Cerebellar nuclear complex (tissue), 1 donor: ENCODE measurements at regions not wholly inside any gene's neighbourhood (a gene's known extent, or its start where the extent isn't known, plus 50 kb on each side); places are given as distances from the start of the nearest gene placed in this dataset.
"Not testable (repeated sequence)": the region's sequence is repeated elsewhere in the genome, so short reads cannot be mapped to it uniquely, and the experiment has no call there.

Experiments
- DNase-seq, 2 experiments: peaks; one replicate each; lab custom pipeline; 2025; lab: John Stamatoyannopoulos, UW

- DNase-seq, result no peak
Measured at GRCh38 chr3:158026236-158026635, 80.0 kb downstream of the SHOX2 start.

GRCh38 chr3:158019897-158020296 is 86.3 kb downstream of the SHOX2 start:
- DNase-seq, result not testable (repeated sequence)

GRCh38 chr3:158018462-158018861 is 87.8 kb downstream of the SHOX2 start:
- DNase-seq, result no peak

GRCh38 chr3:158012901-158013300 is 93.3 kb downstream of the SHOX2 start:
- DNase-seq, result no peak

GRCh38 chr3:158005391-158006100 is 100.7 kb downstream of the SHOX2 start:
- no peak for DNase-seq

GRCh38 chr3:157999246-157999645 is 107.0 kb downstream of the SHOX2 start:
- DNase-seq, result no peak

GRCh38 chr3:157982359-157982758 is 123.9 kb downstream of the SHOX2 start:
- DNase-seq, result no peak

GRCh38 chr3:157981819-157982218 is 124.4 kb downstream of the SHOX2 start:
- DNase-seq, result no peak

GRCh38 chr3:157979022-157979421 is 127.2 kb downstream of the SHOX2 start:
- no peak for DNase-seq

GRCh38 chr3:157961665-157962064 is 144.6 kb downstream of the SHOX2 start:
- no peak for DNase-seq

GRCh38 chr3:157958457-157958856 is 147.8 kb downstream of the SHOX2 start:
- no peak for DNase-seq

GRCh38 chr3:157956850-157957249 is 149.4 kb downstream of the SHOX2 start:
- DNase-seq, result no peak

- DNase-seq, result no peak
Measured at GRCh38 chr3:157956176-157956575, 150.0 kb downstream of the SHOX2 start.

GRCh38 chr3:157953565-157953964 is 152.7 kb downstream of the SHOX2 start:
- DNase-seq, result no peak

GRCh38 chr3:157948605-157949383 is 157.4 kb downstream of the SHOX2 start:
- DNase-seq, result no peak

GRCh38 chr3:157939166-157939565 is 167.1 kb downstream of the SHOX2 start:
- no peak for DNase-seq

GRCh38 chr3:157938154-157938779 is 168.0 kb downstream of the SHOX2 start:
- no peak for DNase-seq

- DNase-seq, result no peak
Measured at GRCh38 chr3:157931517-157931916, 174.7 kb downstream of the SHOX2 start.

- no peak for DNase-seq
Measured at GRCh38 chr3:157930000-157930780, 176.0 kb downstream of the SHOX2 start.

GRCh38 chr3:157926822-157927221 is 179.4 kb downstream of the SHOX2 start:
- no peak for DNase-seq

- DNase-seq, result no peak
Measured at GRCh38 chr3:157922614-157923013, 183.6 kb downstream of the SHOX2 start.

GRCh38 chr3:157921811-157922210 is 184.4 kb downstream of the SHOX2 start:
- no peak for DNase-seq
